GM19452 (cell line): ENCODE measurements at regions not wholly inside any gene's neighbourhood (a gene's known extent, or its start where the extent isn't known, plus 50 kb on each side); places are given as distances from the start of the nearest gene placed in this dataset.

Source experiments
- ATAC-seq: cut with Tn5 transposase; IDR thresholded peaks from one replicate; pipeline ENCODE4 v1.9.1; 2021; ENCODE audit not compliant: unreplicated experiment

DNA sequence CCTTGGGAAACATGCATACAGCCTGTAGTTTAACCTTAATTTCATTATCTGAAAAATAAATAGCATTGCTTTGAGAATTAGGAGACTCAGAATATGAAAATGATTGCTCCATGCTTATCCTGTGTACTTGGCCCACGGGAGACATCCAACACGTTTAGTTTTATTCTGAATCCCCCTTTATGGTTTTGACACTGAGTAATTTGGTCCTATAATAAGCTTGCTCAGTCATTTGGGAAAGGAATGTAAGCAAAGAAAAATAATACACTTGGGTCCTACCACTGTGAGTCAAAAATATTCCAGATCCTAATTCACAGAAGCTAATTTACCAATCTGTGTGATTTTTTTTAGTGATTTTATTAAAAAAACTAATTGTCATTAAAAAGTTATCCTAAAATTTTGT lies 557.3 kb downstream of the USP25 start:
- no peak for ATAC-seq

DNA sequence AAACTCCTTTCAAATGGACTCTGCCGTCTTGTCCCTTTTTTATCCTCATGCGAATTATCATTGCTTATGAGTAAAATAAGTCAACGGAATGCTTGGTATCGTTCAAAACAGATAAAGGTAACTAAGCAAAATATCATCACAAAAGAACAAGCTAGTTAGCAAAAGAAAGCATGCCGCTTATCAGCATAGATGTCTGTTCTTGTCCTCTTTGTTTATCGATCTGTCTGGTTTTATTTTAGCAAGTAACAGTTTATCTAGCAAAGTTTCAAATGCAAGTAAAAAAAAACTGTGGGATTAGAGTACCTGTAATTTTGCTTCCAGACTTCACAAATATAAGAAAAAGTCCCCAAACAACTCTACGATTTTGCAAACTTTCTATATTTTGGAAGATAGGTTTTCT lies 561.5 kb downstream of the USP25 start:
- ATAC-seq: no peak

DNA sequence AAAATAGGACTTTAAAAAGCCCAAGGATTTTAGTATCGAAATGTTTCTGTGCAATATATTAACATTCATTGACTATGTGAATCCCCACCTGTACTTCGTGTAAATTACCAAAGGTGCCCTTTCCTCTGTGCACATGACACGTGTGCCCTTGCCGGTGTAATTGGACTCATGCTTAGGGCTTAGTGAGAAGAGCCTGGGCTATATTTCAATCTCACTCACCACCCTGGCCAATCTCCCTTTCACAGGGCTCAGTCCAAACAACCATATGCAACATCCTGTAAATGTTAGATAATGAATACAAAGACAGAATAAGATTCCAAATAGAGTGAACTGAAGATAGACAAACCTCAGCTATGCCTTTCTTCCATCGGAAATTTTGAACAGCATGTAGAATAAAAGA lies 564.3 kb downstream of the USP25 start:
- no peak for ATAC-seq

DNA sequence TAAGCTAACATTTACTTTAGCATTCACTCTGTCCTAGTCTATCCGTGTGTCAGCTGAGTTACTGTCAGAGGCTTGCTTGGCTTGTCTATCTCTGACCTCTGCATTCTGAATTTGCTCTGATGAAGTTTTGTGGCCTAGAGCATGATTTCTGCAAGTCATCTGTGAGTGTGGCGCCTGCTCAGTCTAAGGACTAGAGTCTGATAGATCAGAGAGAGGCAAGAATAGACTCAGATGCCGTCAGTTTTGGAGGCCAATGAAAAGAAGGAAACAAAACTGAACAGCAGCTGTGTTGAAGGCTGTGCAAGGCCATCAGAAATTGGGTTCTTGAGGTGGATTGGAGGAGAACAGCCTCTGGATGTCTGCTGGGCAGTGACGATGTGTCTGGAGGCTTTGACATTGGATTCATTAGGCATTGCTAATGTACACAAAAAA lies 573.1 kb downstream of the USP25 start:
- no peak for ATAC-seq

DNA sequence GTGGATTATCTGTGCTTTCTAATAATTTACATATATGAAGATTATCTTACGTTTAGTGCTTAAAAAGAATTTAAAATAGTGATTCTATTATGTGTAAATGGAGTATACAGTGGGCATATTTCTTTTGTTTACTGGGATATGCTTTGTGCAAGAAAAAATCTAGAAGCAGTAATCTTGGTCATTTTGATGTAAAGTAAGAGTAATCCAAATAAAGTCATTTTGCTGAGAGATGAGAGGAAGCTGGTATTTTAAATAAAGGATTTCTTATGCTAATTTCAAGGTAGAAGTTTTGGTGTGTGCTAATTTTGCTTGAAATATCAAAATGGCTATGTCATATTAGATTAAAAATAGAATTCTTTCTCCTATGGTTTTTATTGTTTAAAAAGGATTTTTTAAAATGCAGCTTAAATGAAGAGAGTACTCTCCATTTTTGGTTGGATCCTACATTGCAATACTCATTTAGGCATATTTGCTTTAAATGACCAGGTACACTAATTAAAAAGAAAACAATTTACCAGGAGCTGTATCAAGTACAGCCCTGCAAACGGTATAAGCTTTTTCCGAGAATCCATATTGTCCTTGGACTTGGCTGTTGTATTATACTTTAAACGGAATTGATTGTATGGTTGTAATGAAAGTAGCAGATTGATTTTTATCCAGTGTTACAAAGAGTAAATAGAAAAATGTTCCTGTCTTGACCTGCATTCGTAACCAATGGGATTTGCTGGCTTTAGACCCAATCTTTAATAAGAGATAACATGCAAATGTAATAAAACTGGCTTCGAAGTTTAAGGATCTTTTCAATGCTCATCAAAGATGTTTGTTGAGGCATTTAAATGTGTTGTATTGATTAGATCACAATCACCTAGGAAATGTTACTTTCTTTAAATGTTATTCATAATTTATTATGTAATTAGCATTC lies 574.7 kb downstream of the USP25 start:
- ATAC-seq: no peak

DNA sequence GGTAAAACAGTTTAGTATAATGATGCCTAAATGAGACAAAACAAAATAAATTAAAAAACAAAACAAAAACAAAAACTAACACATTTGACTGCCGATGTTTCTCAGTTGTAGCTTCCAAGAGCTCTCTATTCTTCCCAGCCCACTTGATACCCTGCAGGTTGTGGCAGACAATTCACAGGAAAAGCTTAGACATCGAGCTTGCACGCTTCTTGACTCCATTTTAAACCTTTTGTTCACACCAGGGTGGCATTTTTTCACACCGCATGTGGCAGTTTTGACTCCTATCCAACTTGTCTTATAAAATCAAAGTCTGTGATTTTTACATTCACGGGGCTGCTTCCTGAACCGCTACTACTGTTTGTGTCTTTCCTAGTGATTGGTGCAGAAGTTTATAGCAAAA lies 575.9 kb downstream of the USP25 start:
- ATAC-seq: no peak

DNA sequence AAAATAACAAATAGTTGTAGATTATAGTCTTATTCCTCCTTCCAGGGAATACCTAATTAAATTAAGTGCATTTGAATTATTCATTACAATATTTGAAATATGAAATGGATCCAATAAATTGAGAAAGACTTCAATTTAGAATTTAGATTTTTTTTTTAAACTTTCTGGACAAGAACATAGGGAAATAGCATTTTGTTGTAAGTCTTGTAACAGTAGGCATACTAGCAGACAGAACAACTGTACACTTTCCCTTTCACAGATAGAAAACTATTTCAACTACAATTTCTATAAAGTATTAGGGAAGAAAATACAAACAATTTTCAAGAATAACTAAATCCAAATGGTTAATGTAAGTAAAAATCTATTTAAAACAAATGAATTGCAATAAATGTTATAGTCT lies 577.5 kb downstream of the USP25 start:
- no peak for ATAC-seq

DNA sequence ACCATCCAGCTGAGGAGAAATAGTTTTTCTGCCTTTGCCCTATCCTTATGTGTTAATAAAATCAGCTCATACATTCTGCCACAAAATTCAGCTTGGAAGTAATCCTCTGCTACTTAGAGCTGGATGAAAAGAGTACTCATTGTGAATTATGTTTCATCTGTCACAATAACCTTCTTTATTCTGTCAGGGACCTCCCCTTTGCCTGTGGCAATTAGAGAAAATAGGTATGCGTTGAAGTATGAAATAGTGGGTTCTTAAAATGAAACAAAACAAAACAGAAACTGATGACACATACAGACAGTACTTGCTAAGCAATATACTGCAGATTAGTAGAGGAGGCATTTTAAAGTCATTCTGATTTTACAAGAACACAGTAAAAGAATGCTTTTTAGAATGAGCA lies 578.5 kb downstream of the USP25 start:
- ATAC-seq: no peak

DNA sequence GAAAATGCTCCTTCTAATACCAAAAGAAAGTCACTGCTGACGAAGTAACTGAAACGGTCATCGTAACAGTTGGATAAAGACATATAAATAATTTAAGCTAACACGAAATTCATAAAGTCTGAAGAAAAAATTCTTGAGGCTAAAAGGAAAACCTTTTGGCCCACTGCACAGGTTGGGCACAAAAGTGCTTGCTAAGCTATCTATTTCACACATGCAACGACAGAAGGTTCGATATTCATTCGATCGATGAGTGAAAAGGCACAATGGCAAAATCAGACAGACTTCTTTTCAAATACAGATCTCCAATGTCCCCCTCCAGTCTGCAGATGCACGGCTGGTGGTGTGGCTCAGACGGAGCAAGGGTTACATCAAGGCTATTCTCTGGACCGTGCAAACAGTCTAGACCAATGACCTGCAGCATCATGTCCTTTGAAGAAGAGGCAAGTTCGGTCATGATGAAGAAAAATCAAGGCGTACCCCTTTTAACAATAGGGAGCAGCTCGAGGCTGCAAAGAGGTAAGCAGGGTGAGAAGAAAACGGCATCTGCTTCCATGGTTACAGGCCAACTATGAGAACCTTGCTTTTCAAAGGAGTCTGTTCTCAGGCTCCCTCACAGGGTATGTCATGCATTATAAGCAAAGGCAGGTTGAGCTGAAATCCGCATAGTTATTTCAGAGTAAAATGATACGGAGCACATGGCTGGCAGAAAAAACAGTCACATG lies 579.6 kb downstream of the USP25 start:
- no peak for ATAC-seq

DNA sequence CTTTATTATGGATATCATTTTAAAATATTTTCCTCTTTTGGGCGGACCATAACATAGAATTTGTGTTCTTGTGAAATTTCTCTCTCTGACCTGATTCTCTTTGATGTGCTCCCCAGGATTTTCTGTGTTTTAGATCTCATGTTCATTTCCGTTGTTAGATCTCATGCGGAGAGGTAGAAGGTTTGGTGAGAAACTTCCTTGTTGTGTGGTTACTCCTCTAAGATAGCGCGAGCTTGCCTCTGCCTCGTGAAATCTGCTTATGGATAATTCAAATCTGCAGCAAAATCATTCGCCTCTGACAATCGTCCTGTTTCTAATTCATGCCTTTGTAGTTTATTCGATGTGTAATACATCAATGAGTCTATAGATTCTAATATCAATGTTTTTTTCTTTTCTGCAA lies 580.4 kb downstream of the USP25 start:
- ATAC-seq: no peak

DNA sequence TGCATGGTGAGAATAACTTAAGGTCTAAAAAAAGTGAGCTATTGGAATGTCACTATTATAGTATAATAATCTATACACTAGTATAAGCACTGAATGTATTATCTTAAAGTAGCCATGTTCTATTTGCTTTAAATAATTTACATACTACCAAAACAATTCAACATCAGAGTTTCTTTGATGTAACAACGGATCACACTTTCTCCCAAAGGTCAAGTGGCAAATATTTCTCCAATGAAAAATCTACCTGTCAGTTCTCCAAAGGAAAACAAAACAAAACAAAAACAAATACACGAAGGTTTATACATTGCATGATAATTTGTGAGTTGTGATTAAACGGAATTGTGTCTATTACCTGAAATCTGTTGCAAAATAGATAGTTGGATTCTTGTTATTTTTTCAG lies 581.4 kb downstream of the USP25 start:
- ATAC-seq: no peak

DNA sequence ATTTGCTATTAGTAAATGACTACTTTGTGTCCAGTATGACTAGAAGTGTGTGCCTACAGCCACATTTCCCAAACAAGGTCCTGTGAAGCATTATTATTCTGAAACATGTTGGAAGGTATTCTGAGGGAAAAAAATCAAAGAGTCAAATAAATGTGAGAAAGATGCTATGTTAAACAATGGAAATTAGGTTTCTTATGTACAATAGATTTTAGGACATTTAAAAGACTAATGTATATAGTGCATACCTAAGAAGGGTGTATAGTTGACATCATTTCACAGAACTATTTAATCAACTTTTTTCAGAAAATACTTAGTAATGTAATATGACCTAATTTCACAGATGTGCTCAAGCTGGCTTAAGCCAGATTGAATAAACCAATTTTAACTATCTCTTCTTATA lies 582.5 kb downstream of the USP25 start:
- no peak for ATAC-seq

DNA sequence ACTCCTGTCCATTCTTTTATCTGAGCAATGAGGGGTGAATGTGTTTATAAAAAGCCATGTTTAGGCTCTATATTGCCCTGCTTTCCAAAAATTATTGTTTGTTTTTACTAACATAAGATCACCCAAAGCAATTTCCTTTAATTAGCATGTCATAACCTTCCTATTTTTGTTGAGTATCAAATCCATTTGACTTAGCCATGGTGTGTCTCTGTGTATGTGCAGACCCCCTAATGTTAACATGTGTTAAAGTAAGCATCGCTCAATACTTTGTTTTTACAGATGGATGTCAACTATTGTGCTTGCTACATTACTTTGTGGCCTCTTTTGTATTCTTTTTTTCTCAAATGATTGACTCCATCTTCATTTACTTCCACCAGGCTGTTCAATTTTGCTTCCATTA lies 585.4 kb downstream of the USP25 start:
- no peak for ATAC-seq

DNA sequence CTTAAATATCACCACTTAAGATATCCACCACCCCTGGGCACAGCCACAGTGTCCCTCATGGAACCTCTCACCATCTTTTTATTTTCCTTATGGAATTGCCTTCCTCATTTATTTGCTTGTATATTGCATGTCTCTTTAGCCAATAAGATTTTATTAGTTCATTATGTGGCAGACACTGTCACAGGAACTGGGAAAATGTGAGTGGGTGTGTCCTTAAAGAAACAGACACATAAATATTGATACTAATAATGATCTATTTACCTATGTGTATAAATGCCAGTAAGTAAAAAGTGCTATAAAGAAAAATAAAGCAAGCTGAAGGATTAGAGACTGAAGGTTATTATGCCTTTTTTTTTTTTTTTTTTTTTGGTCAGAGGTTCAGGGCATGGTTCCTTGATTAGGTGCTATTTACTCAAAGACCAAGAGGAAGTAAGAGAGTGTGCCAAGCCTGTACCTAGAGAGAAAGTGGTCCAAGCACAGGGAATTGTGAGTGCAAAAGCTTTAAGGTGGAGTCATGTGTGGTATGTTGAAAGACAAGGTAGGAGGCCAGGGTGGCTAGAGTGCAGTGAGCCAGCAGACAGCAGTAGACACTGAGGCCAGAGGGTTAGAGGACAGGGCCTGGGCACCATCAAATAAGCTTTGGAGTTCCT lies 589.0 kb downstream of the USP25 start:
- ATAC-seq: no peak

DNA sequence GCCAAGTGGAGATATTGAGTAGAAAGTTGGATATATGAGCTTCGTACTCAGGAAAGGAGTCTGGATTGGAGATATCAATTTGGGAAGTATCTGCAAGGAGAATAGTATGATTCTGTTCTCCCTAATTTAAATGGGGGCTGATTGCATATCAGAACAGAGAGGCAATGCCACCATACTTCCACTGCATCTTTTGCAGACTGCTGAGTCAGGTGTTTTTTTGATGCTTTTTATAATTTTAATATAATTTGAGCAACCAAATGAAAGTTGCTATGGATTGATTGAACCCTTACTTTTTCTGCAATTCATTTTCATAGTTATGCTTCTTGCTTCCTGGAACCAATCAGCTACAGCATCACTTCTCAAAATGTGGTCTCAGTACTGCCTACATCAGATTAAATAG lies 590.3 kb downstream of the USP25 start:
- ATAC-seq: no peak

DNA sequence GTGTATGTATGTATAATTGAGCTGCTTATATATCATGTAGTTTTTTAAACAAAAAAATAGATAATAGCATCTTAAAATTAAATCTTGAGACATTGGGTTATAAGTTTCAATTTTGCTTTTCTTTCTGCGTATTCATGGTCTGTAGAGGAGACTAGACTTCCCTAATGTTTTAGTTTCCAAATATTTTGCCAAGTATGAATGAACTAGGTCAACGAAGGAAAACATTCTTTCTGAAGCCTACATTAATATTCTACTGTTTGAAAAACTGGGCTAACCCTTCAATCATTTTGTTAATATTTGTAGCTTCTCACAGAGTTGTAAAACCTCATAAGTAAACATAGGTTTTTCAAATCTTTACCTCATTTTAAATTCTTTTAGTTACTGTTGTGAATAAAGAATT lies 592.7 kb downstream of the USP25 start:
- ATAC-seq: no peak

DNA sequence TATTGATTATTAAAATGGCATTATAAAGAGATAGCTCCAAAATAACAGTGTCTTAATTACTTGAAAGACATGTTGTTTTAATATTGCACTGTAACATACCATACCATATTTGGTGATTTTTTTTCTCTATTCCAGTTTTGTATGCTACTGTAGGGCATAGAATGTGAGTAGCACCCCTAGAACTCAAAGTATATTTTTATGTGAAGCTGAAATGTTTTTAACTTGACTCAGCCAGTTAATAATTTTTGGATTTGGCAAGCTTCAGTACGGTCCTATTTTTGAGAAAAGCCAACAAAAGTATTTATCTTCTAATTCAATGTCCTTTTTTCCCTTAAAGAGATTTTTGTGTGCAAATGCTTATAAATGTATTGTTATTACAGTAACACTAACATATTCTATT lies 593.8 kb downstream of the USP25 start:
- no peak for ATAC-seq

DNA sequence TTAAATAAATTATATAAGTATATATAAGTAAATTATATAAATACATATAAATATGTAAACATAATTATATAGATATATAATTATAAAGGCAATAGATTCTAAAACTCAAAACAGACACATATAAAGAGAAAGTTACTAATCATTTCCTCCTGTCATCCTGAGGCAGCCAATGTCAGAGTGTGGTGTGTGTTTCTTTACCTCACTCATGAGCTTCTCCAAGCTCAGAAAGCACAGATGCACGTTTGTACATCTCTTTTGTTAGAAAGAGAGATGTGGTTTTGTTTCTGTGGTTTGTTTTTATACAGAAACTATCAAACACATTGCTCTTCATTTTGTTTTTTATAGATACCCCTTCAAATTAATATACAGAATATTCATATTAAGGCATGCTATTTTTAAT lies 594.8 kb downstream of the USP25 start:
- ATAC-seq: no peak

DNA sequence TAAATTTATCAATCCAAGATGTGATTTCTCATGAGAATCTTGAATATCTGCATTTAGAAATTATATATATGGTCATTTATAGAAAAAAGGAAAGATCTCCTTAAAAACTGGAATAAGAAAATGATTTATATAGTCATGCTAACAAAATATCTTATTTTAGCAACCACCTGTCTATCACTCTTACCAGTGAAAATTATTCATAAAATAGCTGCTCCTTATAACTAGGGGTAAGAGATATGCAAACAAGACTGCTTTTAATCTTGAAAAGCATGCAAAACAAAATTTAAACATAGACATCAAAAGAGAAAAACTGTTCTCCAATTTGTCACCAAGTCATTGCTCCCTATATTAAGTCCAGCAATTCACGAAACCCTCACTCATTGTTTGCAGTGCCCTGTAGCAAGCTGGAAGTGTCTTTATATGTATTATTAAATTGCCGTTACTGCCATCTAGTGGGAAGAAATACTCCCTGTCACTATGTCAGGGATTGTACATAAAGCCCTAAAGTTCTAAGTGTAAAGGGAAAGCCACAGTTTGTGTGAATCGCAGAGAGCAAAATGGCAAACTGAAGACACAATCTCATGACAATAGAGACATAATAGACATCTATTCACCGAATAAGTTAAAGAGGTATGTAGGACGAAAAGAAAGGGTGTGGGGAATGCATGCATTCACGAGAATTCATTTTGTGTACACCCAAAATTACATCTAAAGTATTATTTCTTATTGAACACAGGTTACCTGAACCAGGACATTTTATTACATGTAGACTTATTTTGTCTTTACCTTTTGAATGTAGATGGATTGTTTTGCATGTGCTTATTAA lies 600.5 kb downstream of the USP25 start:
- ATAC-seq: no peak

DNA sequence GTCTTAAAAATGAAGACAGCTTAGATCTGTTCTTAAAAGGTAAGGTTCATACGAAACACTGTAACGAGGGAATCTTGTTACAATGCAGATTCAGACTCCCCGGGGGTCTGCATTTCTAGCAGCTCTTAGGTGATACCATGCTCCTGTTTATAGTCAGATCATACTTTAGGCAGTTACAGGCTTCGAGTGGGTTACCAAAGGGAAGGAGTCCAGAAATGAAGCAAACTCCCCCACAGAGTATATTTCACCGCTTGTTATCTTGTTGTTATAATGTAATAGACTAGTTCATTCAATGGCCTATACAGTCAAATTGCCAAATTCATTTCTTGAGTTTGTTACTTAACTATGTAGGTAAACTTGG lies 601.1 kb downstream of the USP25 start:
- ATAC-seq: no peak

DNA sequence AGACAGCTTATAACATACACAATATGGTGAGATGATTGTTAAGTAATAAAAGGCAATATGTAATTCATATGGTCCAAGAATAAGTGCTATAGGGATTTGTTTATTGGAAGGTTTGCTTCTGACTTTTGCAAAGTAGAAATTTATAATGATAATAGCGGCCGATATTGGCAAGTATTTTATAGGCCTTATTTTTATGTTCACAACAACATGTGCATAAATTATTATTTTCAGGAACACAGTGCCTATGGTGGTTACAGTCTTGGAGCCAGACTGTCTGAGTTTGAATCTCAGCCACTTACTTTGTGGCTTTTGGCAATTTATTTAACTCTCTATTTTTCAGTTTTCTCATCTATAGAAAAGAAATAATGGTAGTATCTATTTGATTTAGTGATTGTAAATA lies 607.5 kb downstream of the USP25 start:
- no peak for ATAC-seq
